ENCODE measurements at regions not wholly inside any gene's neighbourhood (a gene's known extent, or its start where the extent isn't known, plus 50 kb on each side); places are given as distances from the start of the nearest gene placed in this dataset.
A peak's percentile ranks its signal among the peaks of the same experiment; 100 is the strongest.
"Not testable (repeated sequence)": the region's sequence is repeated elsewhere in the genome, so short reads cannot be mapped to it uniquely, and the experiment has no call there.

GRCh38 chr5:21336478-21336877 is 1348.5 kb upstream of the CDH18 start:
- DNase-seq (ENCODE audit: low read depth) = not testable (repeated sequence)

- DNase-seq (ENCODE audit: low read depth) = not testable (repeated sequence)
Measured at GRCh38 chr5:21315376-21315775, 1327.4 kb upstream of the CDH18 start.

- DNase-seq (ENCODE audit: low read depth) = not testable (repeated sequence)
Measured at GRCh38 chr5:21301205-21301604, 1313.2 kb upstream of the CDH18 start.

GRCh38 chr5:21274361-21274760 is 1286.4 kb upstream of the CDH18 start:
- DNase-seq (ENCODE audit: low read depth) = not testable (repeated sequence)

- no peak for DNase-seq (ENCODE audit: low read depth)
Measured at GRCh38 chr5:21263361-21263760, 1275.4 kb upstream of the CDH18 start.

- DNase-seq (ENCODE audit: low read depth) = no peak
Measured at GRCh38 chr5:21254161-21254560, 1266.2 kb upstream of the CDH18 start.

- no peak for DNase-seq (ENCODE audit: low read depth)
Measured at GRCh38 chr5:21244982-21245381, 1257.0 kb upstream of the CDH18 start.

GRCh38 chr5:21238786-21239185 is 1250.8 kb upstream of the CDH18 start:
- DNase-seq (ENCODE audit: low read depth) = no peak

GRCh38 chr5:21237461-21237860 is 1249.5 kb upstream of the CDH18 start:
- DNase-seq (ENCODE audit: low read depth) = no peak

GRCh38 chr5:21236971-21237427 is 1249.0 kb upstream of the CDH18 start:
- DNase-seq (ENCODE audit: low read depth) = no peak

- DNase-seq (ENCODE audit: low read depth) = no peak
Measured at GRCh38 chr5:21236104-21236503, 1248.1 kb upstream of the CDH18 start.

- DNase-seq (ENCODE audit: low read depth) = peak; percentile 2
Measured at GRCh38 chr5:21225223-21226064, 1237.4 kb upstream of the CDH18 start.

- no peak for DNase-seq (ENCODE audit: low read depth)
Measured at GRCh38 chr5:21221616-21222015, 1233.6 kb upstream of the CDH18 start.

- DNase-seq (ENCODE audit: low read depth) = no peak
Measured at GRCh38 chr5:21219966-21220365, 1232.0 kb upstream of the CDH18 start.

GRCh38 chr5:21219251-21219650 is 1231.3 kb upstream of the CDH18 start:
- DNase-seq (ENCODE audit: low read depth) = no peak

GRCh38 chr5:21212026-21212425 is 1224.0 kb upstream of the CDH18 start:
- DNase-seq (ENCODE audit: low read depth) = no peak

- no peak for DNase-seq (ENCODE audit: low read depth)
Measured at GRCh38 chr5:21209409-21209808, 1221.4 kb upstream of the CDH18 start.

GRCh38 chr5:21199087-21199486 is 1211.1 kb upstream of the CDH18 start:
- no peak for DNase-seq (ENCODE audit: low read depth)

GRCh38 chr5:21195145-21195544 is 1207.1 kb upstream of the CDH18 start:
- no peak for DNase-seq (ENCODE audit: low read depth)

- no peak for DNase-seq (ENCODE audit: low read depth)
Measured at GRCh38 chr5:21185536-21185935, 1197.5 kb upstream of the CDH18 start.

- no peak for DNase-seq (ENCODE audit: low read depth)
Measured at GRCh38 chr5:21184581-21184980, 1196.6 kb upstream of the CDH18 start.

- no peak for DNase-seq (ENCODE audit: low read depth)
Measured at GRCh38 chr5:21181609-21182125, 1193.7 kb upstream of the CDH18 start.

- DNase-seq (ENCODE audit: low read depth) = no peak
Measured at GRCh38 chr5:21173526-21173925, 1185.5 kb upstream of the CDH18 start.

- no peak for DNase-seq (ENCODE audit: low read depth)
Measured at GRCh38 chr5:21173036-21173435, 1185.0 kb upstream of the CDH18 start.
